ENCODE measurements at regions not wholly inside any gene's neighbourhood (a gene's known extent, or its start where the extent isn't known, plus 50 kb on each side); places are given as distances from the start of the nearest gene placed in this dataset.

- dilution Hi-C loops (cut with MboI; ENCODE audit: extremely low pct_ligation_motif_present, low sequenced_read_pairs) (no loop called here), intact Hi-C loops (cut with micrococcal nuclease) (no loop called here)
- DNase-seq (ENCODE audit: low read depth, low spot score) (no peak), FAIRE-seq (no peak)
- Histone ChIP-seq H3K9ac (replicated peaks; ENCODE audit: extremely low read depth, insufficient read depth, low read length) (no peak overlapping the region), H3K27ac (ENCODE audit: insufficient read depth, low read depth, low read length) (no peak overlapping the region), H3K4me1 (ENCODE audit: control insufficient read depth, extremely low read depth, insufficient read depth, low read length) (no peaks in the 10 kb centered on the region), H3K36me3 (ENCODE audit: control insufficient read depth in 2 of 2, extremely low read depth in 1 of 2, insufficient read depth in 2 of 2, low read length in 2 of 2) (no peaks in the 10 kb centered on the region), H3K4me2 (ENCODE audit: insufficient read depth, low read length) (no peak overlapping the region), H4K20me1 (replicated peaks; ENCODE audit: control insufficient read depth, extremely low read depth, insufficient read depth, low read length) (no peaks in the 10 kb centered on the region), H3K9me1 (replicated peaks; ENCODE audit: control insufficient read depth, extremely low read depth, insufficient read depth, low read length) (no peaks in the 10 kb centered on the region), H2AFZ (ENCODE audit: low read depth, low read length) (no peak overlapping the region), H3K4me3 (replicated peaks in 1 of 3; ENCODE audit: insufficient read depth in 1 of 3, low read depth in 1 of 3, low read length in 3 of 3) (no peak overlapping the region), H3K79me2 (ENCODE audit: control insufficient read depth, insufficient read depth, low read length) (no peaks in the 10 kb centered on the region), H3K27me3 (ENCODE audit: control insufficient read depth in 2 of 2, insufficient read depth in 2 of 2, low read length in 2 of 2) (no peaks in the 10 kb centered on the region), H3K9me3 (replicated peaks; ENCODE audit: control insufficient read depth, insufficient read depth, low read length) (no peaks in the 10 kb centered on the region)
- no TSS peak for BruUV-seq (replicated peaks)
- ChIA-PET CTCF (no interaction called here), POLR2A (no interaction called here)
- TF ChIP-seq JUN (IDR thresholded peaks at IDR 0.05; ENCODE audit: borderline replicate concordance, insufficient read depth, insufficient read length, low read depth) (no peak), GATA2 (IDR thresholded peaks at IDR 0.05; ENCODE audit: insufficient read depth, insufficient read length, low read depth, low read length) (no peak), CTCF (IDR thresholded peaks at IDR 0.05; ENCODE audit: extremely low read depth in 1 of 2, insufficient read depth in 1 of 2, low read depth in 1 of 2, low read length in 2 of 2) (no peak), FOS (IDR thresholded peaks at IDR 0.05; ENCODE audit: borderline replicate concordance, insufficient read depth, low read length) (no peak), POLR2A (IDR thresholded peaks at IDR 0.05; ENCODE audit: low read depth, low read length) (no peak), EZH2 (IDR thresholded peaks at IDR 0.05; ENCODE audit: borderline replicate concordance, low read depth, low read length, severe bottlenecking) (no peak), POLR2AphosphoS5 (IDR thresholded peaks at IDR 0.05; ENCODE audit: insufficient read depth, low read depth, low read length) (no peak), MYC (IDR thresholded peaks at IDR 0.05; ENCODE audit: low read depth, low read length) (no peak), MAX (IDR thresholded peaks at IDR 0.05; ENCODE audit: insufficient read depth, insufficient read length) (no peak)
Measured at GRCh38 chr7:1361756-1362125, 97.5 kb downstream of the MICALL2 start.
